ENCODE measurements at regions not wholly inside any gene's neighbourhood (a gene's known extent, or its start where the extent isn't known, plus 50 kb on each side); places are given as distances from the start of the nearest gene placed in this dataset.
"Not testable (repeated sequence)": the region's sequence is repeated elsewhere in the genome, so short reads cannot be mapped to it uniquely, and the experiment has no call there.

GRCh38 chr1:118440-118839 is 333.0 kb downstream of the OR4F29 start:
- not testable (repeated sequence) for TF ChIP-seq CTCF (IDR thresholded peaks at IDR 0.05 in 2 of 3, conservative IDR thresholded peaks at IDR 0.05 in 1 of 3; ENCODE audit: borderline replicate concordance in 1 of 3, insufficient read depth in 1 of 3, low read depth in 2 of 3, low read length in 2 of 3); REST (IDR thresholded peaks at IDR 0.05; ENCODE audit: low read depth); POLR2A (IDR thresholded peaks at IDR 0.05; ENCODE audit: borderline replicate concordance, extremely low read depth, insufficient read depth, insufficient read length); ATF3 (IDR thresholded peaks at IDR 0.05); SP1 (IDR thresholded peaks at IDR 0.05; ENCODE audit: low read depth)

Measured in HCT116 (cell line).